ENCODE measurements at regions not wholly inside any gene's neighbourhood (a gene's known extent, or its start where the extent isn't known, plus 50 kb on each side); places are given as distances from the start of the nearest gene placed in this dataset.
A peak's percentile ranks its signal among the peaks of the same experiment; 100 is the strongest.

DNA sequence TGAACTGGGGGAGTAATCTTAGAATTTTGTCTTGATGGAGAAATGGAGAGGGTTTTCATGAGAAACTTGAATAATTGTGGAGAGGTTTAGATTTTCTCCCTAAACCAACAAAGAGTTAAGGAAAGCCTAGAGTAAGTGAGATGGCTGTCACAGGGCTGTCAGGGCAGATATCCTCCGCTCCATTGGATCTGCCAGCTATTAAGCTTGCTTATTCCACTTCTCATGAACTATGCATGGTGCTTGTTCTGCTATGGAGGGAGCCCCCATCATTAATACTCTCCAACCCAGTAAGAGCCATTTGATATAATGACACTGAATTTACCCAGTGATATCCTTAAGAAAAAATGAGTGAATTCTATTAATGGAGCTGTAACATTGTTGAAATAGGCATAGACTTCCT is 342.8 kb upstream of the MTNR1B start:
- DNase-seq: no peak

DNA sequence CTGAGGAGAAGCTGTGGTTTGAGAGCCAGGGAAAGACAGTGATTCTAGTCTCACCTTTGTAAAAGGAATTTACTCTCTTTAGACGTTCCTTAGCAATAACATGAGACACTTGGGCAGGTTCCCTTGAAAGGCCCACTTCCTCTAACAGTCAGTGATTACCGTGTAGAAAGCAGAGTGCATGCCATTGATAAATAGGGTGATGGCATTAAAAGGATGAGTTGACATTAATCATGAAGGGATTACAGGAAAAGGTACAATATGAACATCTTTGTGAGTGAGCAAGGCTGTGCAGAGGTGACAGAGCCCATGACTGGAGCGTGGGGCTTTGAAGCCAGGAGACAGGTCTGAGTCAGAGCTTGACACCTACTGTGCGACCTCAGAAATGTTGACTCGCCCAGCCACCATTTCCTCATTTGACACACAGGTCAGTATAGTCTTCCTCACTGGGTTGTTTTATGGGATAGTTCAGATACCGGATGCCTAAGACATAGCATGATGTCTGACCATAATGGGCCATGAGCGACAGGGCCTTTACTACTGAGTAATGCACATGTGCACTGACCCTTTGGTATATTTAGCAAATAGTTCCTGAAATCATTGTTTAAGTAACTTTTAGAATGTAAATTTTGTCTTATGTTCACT is 341.7 kb upstream of the MTNR1B start:
- no peak for DNase-seq

DNA sequence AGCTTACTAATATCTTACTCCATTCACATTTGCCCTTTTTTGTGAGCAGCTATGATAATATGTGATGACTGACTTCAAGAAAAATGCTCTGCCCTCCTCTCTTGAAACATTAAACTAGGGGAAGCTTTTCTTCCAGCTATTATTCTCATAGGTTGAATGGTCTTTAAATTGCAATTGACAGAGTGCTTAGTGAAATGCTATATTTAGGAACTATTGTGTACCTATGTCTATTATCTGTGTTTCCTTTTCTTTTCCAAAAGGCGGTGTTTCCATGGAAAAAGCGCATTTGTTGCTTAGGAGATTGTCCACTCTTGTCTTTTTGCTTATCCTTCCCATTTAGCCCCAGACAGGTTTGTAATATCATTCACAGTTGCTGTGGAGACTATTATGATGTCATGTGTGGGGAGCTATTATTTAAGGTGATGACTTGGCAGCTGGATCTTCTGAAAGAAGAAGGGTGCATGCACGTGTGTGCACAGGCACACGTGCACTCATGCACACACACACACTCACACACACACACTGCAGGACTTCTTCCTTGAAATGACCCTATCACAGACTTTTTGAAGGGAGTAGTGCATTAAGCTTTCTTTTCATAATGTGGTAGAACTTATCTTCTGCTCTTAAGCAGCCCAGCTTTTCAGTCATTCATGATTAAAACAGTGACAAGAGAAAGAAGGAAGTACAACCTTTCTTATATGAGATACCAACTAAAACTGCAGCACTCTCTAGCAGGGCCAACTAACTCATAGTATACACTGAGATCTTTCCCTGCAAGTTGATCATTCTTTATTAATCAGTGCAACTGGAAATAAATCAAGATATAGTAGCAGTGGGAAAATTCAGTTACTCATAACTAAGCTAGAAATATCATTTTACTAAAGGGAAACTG is 340.8 kb upstream of the MTNR1B start:
- DNase-seq: peak; percentile 41

DNA sequence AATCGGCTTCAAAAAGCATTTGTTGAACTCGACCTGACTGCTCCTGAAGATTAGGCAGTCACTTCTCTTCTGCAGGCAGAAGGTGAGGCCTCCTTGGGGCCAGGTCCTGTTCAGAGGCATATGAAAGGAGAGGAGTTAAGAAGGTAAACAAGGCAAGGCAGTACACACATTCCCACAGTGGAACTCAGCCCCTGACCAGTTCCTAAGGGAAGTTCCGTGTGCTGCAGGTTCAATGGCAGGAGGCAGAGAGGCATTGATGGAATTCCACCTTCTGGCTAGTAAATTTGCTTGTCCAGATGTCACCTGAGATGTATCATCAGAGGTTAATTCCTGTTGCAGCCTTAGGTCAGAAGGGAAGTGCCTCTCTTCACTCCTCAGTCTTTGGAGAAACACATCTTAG is 337.0 kb upstream of the MTNR1B start:
- DNase-seq: no peak

DNA sequence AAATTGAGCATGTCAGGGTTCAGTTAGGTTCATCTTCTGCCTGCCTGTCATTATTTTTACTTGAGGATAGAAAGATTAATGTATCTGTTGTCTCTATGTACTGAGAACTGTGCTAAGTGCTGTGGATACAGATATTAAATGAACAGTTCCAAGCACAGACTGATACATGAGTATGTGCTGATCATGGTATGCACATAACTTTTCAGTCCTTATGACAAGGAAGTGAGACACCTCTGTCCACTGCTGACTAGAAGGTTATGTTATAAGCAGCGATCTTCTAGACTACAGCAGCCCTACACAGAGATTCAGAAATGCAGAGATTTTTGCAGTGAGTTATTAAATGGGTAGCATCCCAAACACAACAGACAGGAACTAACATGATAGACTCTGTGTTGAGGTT is 335.6 kb upstream of the MTNR1B start:
- DNase-seq: no peak

DNA sequence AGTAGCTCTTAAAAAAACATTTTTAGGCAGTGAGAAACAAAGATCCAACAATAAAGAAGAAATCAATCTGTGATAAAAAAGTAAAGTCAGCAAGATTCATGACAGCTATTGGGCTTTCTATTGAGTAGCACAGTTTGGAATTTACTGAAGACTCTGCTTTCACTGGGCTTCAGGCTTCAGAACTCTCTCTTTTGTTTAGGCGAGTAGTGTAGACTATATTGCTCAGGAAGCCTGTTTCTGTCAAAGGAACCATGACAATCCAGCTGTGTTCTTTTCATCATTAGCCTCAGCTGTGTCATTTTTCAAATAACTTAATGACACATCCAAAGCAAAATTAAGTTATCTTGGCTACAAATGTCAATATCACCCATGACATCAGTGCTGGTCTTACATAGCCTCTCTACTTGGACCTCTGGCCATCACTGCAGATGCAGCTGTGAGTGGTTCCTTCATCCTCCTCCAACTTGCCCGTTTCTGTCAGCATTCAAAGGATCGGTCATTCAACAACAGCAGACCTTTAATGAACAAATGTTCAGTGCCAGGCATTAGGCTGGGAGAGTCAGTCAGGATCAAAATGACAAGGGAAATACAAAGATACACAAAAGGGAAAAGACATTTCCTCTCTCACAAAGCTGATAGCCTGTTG is 332.8 kb upstream of the MTNR1B start:
- DNase-seq: no peak

DNA sequence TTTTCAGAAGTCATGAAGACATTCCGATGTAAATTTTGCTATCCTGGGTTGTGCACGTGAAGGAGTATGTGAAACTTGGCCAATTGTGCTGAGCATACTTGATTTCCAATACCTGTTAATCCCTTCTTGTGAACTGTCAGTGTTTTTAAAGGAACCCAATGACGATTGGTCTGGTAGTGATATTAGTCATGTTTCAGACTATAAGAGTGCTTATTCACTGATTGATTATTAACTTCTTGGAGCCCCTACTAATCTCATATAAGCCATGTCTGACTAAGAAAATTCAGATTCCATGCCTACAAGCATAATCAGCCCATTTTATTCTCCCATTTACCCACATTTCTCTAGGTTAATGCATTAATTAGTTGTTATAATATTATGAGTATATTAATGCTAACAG is 330.8 kb upstream of the MTNR1B start:
- no peak for DNase-seq

DNA sequence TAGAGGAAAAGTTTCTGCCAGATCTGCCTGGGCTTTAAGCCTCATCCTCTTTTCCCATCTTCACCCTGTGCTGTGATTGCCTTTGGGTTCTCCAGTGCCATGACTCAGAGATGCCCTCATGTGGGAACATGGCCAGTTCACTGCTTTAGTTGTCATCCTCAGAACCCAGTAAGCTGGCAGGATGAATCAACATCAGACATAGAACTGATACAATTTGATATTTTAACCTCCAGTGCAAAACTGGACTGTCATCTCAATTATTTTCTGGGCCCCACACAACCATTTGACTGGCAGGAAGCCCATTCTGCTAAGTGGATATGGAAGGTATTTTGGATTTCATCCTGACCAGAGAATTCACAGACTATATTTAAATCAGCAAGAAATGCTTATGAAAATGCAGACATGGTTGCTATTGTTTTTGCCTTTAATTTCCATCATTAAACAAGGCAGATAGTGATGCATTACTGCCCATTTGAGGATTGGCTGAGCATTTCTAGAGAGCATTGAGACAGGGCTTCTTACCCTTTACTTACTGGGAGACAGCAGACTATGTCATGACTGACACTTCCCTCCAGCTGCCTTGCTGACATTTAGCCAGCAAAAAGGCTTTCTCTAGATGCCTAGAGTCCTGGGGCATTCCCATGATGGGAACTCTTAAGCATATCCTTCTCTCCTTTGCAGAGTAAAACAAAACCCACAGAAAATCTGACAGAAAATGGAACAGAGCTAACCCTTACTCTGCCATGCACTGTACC is 327.1 kb upstream of the MTNR1B start:
- DNase-seq: no peak

DNA sequence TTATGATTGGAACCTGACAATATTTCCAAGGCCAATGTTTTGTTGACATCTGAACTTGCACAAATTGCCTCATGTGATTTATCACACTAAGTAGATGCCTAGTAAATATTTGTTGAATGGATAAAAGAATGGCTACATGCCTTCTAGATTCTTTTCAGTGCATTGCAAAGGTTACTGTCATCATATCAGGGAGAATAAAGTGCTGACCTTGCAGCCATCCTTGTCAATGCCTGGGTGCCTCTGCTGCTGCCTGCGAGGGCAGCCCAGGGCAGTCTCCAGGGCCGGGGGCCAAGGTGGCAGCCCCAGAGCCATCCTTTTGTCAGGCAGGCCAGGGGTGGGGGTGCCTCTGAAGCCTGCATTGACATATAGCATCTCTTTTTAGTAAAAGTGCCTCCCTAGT is 325.6 kb upstream of the MTNR1B start:
- DNase-seq: no peak

DNA sequence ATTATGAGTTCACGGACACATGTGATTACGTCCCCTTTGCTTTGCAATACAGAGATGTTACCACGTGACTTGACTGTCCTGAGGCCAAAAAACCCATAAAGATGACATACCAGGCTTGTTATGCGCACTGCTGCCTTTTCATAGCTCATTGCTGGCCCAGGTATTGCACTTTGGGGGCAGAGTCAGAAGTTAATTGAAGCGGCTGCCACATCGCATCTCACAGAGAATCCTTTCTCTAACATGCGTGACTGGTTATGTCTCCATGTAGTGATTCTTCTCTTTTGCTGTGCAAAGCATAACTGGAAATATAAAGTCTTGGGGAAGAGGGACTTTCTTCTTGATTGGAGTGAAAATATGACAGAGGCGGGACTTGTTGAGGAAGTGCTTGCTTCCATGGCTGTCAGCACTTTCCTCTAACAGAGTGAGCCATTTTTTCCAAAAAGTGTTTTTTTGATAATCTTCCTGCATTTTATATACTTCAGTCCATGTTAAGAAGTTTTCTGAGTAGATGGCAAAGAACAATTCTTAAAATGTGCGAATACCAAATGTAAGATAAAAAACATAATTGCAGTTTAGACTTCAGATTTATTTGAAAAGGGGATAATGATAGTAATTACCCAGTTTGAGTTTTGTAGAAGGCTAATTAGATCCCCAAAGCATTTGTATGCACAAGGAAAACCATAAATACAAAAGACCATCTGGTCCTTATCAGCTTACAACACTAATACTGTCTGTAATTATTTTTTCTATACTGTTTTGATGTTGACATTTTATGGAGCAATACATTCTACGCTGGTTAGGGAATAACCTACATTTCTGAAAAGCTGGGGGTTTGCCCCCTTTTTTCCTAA is 324.6 kb upstream of the MTNR1B start:
- peak; percentile 1 for DNase-seq

DNA sequence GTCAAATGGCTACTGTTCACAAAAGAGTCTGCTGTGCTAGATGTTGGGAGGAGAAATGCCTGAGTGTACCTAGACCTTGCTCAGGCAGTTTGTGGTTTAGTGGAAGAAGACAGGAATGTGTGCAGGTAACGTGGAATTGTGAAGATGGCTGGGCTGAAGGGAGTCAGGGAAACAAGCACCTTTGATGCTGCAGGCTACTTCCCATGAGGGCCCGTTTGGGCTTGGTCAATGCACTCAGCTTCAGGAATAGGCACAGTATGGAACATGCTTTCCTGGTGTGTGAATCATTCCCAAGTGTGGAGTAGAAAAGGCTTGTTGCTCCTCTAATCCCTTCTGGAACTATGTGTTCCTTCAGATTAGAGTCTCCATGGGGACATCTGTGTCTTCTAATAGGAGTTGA is 318.3 kb upstream of the MTNR1B start:
- no peak for DNase-seq

DNA sequence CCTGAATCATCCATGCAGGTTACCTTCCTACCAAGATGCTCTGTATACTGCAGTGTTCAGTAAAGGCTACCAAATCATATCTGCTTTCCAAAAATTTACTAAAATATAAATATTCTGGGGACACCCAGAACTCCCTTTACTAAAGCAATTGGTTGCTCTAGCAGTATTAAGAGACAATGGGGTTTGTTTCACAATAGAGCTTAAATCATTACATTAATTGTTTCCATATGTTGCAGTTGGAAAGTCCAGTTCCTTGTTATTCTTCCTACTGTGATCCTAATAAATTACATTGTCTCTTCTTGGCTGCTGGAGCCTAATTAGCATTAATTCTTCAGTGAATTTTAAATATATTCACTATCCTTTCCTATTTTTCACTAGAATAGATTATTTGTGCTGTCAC is 316.0 kb upstream of the MTNR1B start:
- no peak for DNase-seq

DNA sequence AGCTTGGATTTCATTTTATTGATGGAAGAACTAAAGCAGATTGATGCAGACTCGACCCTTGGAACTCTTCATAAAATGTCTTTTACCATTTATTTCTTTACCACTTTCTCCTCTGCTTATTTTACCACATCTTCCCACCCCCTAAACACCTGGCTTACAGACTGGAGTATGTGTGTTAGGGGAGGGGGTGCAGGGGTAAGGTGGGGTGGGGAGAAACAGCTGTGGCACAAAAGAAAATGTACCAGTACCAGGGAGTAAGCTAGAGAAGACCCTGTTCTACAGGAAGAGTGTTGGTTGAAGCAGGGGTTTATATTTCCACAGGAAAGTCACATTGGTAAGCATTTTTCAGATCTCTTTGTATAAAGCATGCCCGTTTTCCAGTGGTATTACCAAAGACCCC is 312.7 kb upstream of the MTNR1B start:
- DNase-seq: no peak

DNA sequence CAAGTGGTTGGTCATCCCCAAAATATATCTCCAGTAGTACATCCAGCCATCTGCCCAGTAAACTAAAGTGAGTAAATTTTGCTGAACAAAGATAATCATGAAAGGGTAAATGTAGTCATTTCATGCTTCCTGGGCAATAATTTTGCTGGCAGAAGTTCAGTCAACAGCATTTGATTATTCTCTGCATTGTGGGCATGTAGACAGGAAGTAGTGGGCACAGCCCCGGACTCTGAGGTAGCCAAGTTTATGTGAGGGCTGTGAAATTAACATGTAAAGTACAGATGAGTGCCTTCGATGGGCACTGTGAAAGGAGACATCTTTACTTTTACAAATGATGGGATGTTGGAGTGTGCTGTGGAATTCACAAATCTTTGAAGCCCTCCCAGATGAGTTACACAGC is 312.2 kb upstream of the MTNR1B start:
- no peak for DNase-seq

DNA sequence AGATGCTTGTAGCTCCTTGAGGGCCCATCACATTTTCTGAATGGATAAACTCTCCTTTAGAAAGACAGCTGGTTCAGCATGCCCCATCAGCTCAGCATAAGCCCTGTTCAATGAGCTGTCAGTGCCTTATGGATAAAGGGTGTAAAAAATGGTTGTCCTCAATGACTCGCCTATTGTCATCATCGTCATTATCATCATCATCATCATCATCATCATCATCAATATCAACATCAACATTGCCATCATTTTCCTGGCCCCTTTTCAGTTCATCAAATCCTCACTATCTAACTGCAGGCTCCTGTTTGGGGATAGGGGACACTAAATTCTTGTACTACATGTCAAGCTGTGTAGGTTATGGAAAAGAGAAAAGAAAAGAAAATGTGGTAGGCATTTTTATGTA is 310.7 kb upstream of the MTNR1B start:
- no peak for DNase-seq

DNA sequence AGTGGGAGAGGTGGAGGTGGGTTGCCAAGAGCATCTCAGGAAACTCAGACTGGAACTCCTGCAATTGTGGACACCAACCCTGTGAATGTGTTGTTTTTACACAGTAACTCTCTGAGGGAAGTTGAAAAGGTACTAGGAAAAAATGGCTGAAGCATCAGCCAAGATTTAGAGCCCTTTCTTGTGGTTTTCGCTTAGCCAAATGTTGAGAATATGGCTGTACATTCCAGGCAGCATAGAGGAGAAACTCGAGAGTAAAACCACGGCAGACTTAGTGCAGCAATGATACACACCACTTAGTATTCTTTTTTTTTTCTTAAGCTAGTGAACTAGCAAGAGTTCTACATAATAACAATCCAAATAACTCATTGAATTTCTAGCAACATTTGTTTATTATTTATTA is 309.7 kb upstream of the MTNR1B start:
- no peak for DNase-seq

DNA sequence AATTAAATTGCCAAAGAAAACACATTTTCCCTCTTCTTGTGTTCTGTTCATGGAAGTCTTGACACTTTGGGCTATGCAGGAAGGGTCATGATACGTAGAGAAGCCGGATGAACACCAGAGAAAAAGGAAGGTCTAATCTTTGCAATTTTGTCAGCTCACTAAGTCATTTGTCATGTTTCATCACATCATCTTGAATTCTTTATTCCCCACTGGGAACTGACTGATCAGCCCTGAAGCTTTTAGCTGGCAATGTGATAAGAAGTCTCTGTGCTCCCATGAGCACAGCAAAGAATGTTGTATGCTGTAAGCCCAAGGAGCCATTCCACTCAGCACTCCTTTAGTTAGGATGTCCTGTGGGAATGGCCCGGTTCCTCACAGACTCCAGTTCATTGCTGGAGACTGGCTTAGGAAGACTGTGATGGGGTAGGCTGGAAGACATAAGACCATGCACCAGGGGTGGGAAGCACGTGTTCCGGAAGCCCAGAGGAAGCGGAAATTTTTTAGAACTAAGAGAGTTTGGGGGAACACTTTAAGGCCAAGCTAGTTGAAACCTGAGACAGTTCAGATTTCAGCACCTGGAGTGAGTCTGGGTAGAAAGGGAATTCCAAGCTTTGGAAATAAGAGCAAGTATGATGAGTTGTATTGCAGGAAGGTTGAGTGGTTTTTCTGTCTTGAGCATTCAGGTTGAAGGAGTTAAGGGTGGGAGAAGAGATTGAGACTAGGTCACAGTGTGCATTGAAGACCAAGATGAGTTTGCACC is 306.7 kb upstream of the MTNR1B start:
- DNase-seq: no peak

DNA sequence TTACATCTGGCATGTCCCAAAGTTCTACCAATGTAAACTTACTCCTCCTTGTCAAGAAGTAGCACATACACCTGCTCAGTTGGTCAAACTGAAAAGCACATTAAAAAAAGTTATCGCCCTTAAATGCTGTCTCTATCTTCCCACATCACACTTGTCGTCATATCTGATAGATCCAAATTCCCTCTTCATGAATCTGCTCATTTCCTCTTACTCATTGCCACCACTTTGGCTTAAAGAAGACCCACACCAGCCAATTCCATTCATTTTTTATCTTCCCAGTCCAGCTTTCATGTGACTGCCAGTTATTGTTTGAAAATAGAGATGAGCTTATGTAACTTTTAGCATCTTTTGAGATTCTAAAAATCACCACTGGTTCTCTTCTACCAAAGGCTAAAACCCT is 305.9 kb upstream of the MTNR1B start:
- no peak for DNase-seq

DNA sequence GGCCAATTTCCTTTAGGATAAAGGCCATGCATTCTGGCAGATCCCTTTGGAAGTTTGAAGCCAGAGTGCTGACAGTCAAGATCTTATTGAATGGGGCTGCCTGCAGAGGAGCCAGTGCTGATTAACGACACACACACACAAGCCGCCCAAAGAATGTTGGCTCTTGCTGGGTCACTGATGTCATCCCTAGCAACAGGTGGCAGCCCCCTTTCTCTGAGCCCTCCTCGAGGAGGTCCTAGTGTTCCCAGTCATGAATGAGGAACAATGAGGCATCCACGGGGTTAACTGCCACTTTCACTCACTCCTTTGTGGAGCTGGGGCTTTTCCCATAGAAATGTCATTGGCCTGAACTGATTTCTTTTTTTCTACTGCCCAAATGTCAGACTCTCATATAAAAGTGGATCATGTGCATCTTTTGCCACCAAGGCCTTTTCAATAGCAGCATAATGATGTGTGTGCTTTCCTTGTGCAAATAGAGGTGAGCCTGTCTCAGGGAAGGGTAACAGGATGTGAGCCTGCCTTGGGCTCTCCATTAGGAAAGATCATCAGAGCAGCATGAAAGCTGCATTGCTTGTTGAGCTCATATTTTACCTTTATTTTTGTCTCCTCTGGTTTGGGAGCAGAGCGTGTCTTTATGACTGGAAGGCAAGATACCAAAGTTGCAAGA is 301.8 kb upstream of the MTNR1B start:
- DNase-seq: no peak

DNA sequence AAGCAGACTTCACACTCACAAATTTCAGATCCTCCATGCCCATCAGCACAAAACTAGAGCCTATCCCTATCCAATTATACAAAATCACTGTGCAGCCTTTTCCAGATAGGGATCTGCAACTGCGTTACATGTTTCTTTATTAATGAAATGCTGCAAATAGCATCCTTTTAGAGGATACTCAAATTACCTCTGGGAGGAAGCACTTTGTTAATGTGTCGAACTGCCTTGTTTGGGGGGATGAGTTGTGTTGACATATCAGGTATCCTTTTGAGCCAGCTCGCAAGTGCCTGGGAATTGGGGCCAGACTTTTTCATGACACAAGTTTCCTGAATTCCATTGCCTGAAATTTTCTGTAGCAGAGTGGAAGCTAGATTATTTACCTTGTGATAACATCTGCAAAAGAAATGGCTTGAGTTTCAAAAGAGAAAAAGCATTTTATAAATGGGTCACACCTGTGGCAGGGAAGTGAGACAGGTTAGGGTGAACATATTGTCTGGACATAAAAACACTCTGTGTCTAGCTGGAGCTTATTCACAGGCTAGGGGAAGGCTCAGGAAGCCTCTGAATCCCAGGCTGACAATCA is 299.1 kb upstream of the MTNR1B start:
- no peak for DNase-seq

DNA sequence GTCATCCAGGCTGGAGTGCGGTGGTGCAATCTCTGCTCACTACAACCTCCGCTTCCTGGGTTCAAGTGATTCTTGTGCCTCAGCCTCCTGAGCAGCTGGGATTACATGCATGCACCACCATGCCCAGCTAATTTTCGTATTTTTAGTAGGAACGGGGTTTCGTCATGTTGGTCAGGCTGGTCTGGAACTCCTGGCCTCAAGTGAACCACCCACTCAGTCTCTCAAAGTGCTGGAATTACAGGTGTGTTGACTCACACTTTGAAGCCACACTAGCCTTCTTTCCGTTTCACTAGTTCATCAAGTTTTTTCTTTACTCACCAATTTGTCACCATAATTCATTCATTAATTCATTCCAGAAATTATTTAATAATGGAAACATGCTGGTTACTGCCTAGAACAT is 298.4 kb upstream of the MTNR1B start:
- DNase-seq: no peak
